ENCODE measurements at regions not wholly inside any gene's neighbourhood (a gene's known extent, or its start where the extent isn't known, plus 50 kb on each side); places are given as distances from the start of the nearest gene placed in this dataset.

DNA sequence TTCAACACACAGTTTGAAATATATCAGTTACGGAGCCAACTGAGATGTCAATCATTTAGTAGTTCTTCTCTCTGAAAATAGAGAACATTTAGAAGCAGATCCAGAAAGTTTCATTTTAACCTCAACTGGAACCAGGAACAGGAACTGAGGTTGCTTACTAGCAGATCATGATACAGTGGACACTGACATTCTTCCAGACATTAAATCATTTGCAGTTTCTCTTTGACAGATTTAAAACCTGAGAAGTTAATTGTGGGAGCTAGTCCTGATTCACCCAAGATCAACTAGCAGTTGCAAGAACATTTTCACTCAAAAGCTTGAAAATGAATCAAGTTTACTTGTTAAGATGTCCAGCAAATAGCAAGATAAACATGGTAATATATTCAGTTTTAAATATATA is 135.4 kb downstream of the SLC17A6 start:
- in situ Hi-C loops (cut with MboI): no loop called here
- Histone ChIP-seq H3K9ac (ENCODE audit: insufficient read depth in 1 of 2, low read depth in 2 of 2, low read length in 2 of 2) (no peak overlapping the region), H3K36me3 (ENCODE audit: control insufficient read depth, insufficient read depth, low read length) (no peaks in the 10 kb centered on the region), H3K4me3 (no peak overlapping the region), H3K9me1 (ENCODE audit: control insufficient read depth, insufficient read depth, low read length) (no peaks in the 10 kb centered on the region), H3K27me3 (ENCODE audit: control insufficient read depth in 2 of 2, insufficient read depth in 2 of 2, low read length in 2 of 2) (no peaks in the 10 kb centered on the region), H3K27ac (ENCODE audit: extremely low read depth, low read depth, low read length) (no peak overlapping the region), H3K4me2 (ENCODE audit: insufficient read depth, low read length) (no peak overlapping the region), H3K9me3 (replicated peaks; ENCODE audit: control insufficient read depth, insufficient read depth, low read depth, low read length) (no peaks in the 10 kb centered on the region), H2AFZ (ENCODE audit: low read depth, low read length) (no peak overlapping the region), H3K79me2 (ENCODE audit: control insufficient read depth, insufficient read depth, low read length) (no peaks in the 10 kb centered on the region), H3K4me1 (replicated peaks in 1 of 2; ENCODE audit: control insufficient read depth in 2 of 2, insufficient read depth in 2 of 2, low read length in 2 of 2) (no peaks in the 10 kb centered on the region), H4K20me1 (replicated peaks; ENCODE audit: control insufficient read depth, insufficient read depth, low read length) (no peaks in the 10 kb centered on the region)
- ChIA-PET CTCF (ENCODE audit: low intra/inter-chr PET ratio) (no interaction called here), POLR2A (no interaction called here)
- FAIRE-seq: no peak
- 0% methylated on average over 1 of the region's 1 CpG for WGBS (ENCODE audit: insufficient coverage, low coverage, missing lambda C conversion rate)
- no peak for TF ChIP-seq ZNF23 (CRISPR knock-in tag; IDR thresholded peaks at IDR 0.05)
- TF ChIP-seq, protein P1, sequence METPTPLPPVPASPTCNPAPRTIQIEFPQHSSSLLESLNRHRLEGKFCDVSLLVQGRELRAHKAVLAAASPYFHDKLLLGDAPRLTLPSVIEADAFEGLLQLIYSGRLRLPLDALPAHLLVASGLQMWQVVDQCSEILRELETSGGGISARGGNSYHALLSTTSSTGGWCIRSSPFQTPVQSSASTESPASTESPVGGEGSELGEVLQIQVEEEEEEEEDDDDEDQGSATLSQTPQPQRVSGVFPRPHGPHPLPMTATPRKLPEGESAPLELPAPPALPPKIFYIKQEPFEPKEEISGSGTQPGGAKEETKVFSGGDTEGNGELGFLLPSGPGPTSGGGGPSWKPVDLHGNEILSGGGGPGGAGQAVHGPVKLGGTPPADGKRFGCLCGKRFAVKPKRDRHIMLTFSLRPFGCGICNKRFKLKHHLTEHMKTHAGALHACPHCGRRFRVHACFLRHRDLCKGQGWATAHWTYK (CRISPR knock-in tag; IDR thresholded peaks at IDR 0.05): no peak
- TF ChIP-seq ZNF77 (CRISPR knock-in tag; IDR thresholded peaks at IDR 0.05): no peak
- no peak for TF ChIP-seq ADNP (tag; IDR thresholded peaks at IDR 0.05)
- TF ChIP-seq STAG1 (CRISPR knock-in tag; IDR thresholded peaks at IDR 0.05; ENCODE audit: borderline replicate concordance): no peak
- no peak for TF ChIP-seq ZNF830 (CRISPR knock-in tag; IDR thresholded peaks at IDR 0.05)
- TF ChIP-seq FOXA1 (IDR thresholded peaks at IDR 0.05; ENCODE audit: borderline replicate concordance): no peak
- TF ChIP-seq CBX3 (IDR thresholded peaks at IDR 0.05; ENCODE audit: borderline replicate concordance in 1 of 2, low read length in 2 of 2): no peak
- TF ChIP-seq, protein P2, sequence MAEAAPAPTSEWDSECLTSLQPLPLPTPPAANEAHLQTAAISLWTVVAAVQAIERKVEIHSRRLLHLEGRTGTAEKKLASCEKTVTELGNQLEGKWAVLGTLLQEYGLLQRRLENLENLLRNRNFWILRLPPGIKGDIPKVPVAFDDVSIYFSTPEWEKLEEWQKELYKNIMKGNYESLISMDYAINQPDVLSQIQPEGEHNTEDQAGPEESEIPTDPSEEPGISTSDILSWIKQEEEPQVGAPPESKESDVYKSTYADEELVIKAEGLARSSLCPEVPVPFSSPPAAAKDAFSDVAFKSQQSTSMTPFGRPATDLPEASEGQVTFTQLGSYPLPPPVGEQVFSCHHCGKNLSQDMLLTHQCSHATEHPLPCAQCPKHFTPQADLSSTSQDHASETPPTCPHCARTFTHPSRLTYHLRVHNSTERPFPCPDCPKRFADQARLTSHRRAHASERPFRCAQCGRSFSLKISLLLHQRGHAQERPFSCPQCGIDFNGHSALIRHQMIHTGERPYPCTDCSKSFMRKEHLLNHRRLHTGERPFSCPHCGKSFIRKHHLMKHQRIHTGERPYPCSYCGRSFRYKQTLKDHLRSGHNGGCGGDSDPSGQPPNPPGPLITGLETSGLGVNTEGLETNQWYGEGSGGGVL (CRISPR knock-in tag; IDR thresholded peaks at IDR 0.05): no peak
- TF ChIP-seq, protein P3, sequence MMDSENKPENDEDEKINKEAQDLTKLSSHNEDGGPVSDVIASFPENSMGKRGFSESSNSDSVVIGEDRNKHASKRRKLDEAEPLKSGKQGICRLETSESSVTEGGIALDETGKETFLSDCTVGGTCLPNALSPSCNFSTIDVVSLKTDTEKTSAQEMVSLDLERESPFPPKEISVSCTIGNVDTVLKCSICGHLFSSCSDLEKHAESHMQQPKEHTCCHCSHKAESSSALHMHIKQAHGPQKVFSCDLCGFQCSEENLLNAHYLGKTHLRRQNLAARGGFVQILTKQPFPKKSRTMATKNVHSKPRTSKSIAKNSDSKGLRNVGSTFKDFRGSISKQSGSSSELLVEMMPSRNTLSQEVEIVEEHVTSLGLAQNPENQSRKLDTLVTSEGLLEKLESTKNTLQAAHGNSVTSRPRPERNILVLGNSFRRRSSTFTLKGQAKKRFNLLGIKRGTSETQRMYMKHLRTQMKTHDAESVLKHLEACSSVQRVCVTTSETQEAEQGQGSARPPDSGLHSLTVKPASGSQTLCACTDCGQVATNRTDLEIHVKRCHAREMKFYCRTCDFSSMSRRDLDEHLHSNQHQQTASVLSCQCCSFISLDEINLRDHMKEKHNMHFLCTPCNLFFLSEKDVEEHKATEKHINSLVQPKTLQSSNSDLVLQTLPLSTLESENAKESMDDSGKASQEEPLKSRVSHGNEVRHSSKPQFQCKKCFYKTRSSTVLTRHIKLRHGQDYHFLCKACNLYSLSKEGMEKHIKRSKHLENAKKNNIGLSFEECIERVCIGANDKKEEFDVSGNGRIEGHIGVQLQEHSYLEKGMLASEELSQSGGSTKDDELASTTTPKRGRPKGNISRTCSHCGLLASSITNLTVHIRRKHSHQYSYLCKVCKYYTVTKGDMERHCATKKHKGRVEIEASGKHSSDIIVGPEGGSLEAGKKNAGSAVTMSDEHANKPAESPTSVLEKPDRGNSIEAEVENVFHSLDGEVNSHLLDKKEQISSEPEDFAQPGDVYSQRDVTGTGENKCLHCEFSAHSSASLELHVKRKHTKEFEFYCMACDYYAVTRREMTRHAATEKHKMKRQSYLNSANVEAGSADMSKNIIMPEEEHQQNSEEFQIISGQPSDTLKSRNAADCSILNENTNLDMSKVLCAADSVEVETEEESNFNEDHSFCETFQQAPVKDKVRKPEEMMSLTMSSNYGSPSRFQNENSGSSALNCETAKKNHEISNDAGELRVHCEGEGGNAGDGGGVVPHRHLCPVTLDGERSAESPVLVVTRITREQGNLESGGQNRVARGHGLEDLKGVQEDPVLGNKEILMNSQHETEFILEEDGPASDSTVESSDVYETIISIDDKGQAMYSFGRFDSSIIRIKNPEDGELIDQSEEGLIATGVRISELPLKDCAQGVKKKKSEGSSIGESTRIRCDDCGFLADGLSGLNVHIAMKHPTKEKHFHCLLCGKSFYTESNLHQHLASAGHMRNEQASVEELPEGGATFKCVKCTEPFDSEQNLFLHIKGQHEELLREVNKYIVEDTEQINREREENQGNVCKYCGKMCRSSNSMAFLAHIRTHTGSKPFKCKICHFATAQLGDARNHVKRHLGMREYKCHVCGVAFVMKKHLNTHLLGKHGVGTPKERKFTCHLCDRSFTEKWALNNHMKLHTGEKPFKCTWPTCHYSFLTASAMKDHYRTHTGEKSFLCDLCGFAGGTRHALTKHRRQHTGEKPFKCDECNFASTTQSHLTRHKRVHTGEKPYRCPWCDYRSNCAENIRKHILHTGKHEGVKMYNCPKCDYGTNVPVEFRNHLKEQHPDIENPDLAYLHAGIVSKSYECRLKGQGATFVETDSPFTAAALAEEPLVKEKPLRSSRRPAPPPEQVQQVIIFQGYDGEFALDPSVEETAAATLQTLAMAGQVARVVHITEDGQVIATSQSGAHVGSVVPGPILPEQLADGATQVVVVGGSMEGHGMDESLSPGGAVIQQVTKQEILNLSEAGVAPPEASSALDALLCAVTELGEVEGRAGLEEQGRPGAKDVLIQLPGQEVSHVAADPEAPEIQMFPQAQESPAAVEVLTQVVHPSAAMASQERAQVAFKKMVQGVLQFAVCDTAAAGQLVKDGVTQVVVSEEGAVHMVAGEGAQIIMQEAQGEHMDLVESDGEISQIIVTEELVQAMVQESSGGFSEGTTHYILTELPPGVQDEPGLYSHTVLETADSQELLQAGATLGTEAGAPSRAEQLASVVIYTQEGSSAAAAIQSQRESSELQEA (IDR thresholded peaks at IDR 0.05; ENCODE audit: low read depth): no peak
- intact Hi-C loops (cut with micrococcal nuclease): no loop called here
- DNase-seq (ENCODE audit: extremely low read depth in 1 of 4, low spot score in 3 of 4): no peak
- BruUV-seq (replicated peaks): no TSS peak
- no peak for ATAC-seq
